G401.6 (cell line): ENCODE measurements at regions not wholly inside any gene's neighbourhood (a gene's known extent, or its start where the extent isn't known, plus 50 kb on each side); places are given as distances from the start of the nearest gene placed in this dataset.
"Not testable (repeated sequence)": the region's sequence is repeated elsewhere in the genome, so short reads cannot be mapped to it uniquely, and the experiment has no call there.

Source experiments
- FAIRE-seq: peaks from 2 replicates; lab custom pipeline; 2012; peaks lifted over from hg19 to GRCh38; lab: Jason Lieb, UNC

DNA sequence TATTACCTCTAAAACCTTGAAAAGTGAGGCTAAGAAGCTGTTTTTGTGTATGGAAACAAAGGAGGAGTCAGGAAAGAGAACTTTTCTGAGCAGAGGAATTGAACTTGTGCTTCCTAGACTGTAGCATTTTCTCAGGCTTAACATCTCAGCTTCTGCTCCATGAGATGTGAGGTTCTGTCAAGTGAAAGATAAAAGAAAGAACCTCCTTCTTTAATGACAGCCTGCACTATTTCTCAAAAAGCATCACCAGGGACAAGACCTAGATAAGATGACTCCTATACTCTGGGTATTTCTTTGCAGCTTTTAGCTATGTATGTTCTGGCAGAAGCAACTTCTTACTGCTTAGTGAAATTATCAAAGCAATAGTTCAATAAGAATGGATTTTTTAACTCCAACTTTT lies 87.6 kb upstream of the KCNQ5 start:
- no peak for FAIRE-seq

DNA sequence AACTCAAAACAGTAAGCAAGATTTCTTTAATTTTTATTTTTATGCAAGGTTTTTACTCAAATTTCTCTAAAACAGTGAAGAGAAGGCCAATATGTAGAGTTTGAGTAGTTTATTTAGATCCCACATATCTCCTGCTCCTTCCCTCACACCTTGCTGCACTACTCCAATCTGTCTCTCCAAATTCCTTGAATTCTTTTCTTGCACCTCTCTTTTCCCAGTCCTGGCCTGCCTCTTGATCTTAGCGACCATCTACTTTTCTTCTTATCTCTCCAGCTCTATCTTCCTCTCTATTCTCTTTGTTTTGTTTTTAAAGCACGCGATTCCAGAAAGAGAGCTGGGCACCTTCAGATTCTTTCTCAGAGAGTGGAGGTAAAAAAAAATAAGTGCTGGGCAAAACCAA lies 86.7 kb upstream of the KCNQ5 start:
- no peak for FAIRE-seq

- FAIRE-seq: no peak
Observed at GRCh38 chr6:72547020-72547419, 74.8 kb upstream of the KCNQ5 start.

DNA sequence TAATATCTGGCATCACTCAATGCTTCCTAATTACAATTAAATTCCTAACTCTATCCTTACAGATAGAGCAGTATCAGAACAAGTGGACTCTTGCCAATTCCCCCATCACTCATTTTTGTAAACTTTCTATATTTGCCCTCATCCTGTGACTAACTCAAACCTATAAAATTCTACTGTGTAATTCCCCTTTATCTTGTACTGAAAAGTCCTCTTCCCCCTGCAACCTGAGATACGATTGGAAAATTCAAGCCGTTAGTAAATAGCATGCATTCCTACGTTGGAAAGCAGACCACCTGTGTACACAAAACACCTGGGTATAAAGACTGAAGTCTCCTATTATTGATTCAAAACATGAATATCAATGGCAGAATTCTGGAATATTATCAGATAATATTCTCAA lies 70.4 kb upstream of the KCNQ5 start:
- no peak for FAIRE-seq

- FAIRE-seq: no peak
Observed at GRCh38 chr6:72552938-72553337, 68.9 kb upstream of the KCNQ5 start.

GRCh38 chr6:72553531-72554511 lies 68.0 kb upstream of the KCNQ5 start:
- FAIRE-seq: no peak

GRCh38 chr6:72554761-72555221 lies 67.1 kb upstream of the KCNQ5 start:
- no peak for FAIRE-seq

GRCh38 chr6:72559067-72559466 lies 62.8 kb upstream of the KCNQ5 start:
- FAIRE-seq: no peak

DNA sequence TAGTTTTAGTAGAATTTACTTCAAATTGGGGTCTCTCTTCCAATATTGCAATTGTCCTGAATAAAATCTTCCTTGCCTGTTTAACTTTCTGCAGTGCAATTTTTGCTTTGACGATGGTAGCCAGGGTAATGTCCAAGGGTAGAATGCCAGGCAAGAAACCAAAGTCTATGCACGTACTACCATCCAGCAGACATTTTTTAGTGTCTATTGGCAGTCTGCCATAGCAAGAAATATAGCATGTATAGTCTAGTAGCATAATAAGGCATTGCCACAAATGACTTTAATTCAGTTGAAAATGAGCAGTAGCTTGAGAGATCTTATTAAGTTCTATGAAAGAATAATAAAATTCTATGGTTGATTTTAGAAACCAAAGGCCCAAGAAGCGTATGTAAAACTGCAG lies 62.3 kb upstream of the KCNQ5 start:
- no peak for FAIRE-seq

DNA sequence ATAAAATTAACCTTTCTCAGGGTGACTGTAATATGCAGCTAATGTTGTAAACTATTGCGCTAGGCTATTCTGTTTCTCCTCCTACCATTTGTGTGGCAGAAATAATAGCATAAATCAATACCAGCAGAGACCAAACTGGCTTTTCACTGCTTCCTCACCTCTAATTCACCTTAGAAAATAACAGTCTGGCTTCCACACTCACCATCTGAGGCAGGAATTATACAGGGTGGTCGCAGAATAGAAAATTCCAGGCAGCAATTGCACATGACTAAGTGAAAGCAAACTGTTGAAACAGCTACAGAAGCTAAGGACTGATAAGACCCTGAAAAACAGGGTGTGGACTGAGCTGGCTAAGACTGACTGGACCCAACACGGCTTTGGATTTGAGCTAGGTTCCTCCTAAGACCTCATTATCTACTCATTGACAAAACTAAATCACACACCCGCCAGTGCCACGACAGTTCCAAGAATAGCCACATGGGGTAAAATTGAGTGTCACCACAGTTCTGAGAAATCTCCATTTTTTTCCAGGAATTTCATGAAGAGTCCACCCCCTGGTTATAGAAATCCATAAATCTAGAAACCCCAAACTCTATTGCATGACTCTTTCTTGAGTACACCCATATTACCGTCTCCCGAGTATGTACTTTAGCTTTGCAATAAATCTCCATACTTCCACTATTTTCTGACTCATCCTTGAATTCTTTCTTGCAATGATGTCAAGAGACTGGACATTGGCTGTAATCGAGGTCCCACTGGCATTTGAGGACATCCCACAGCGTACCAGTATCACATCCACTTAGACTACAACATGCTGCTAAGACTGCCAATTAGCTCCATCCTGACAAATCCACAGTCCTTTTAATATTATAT lies 60.9 kb upstream of the KCNQ5 start:
- FAIRE-seq: no peak

GRCh38 chr6:72561629-72562028 lies 60.2 kb upstream of the KCNQ5 start:
- FAIRE-seq: no peak

DNA sequence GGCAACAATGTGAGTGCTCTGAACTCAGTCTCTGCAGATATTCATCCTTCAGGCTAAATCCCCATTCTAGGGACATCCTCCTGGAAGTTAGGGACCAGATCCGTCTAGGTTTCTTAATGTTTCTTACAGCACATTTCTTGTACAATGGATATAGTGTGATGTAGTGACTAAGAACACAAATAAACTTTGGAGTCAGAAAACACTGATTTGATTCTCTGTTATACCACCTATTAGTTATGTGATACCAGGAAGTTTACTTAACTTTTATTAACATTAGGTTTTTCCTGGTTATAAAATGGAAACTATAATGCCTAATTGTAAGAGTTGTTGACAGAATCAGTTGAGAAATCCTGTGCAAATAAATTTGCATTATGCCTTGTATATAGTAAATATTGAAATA lies 57.6 kb upstream of the KCNQ5 start:
- FAIRE-seq: no peak

DNA sequence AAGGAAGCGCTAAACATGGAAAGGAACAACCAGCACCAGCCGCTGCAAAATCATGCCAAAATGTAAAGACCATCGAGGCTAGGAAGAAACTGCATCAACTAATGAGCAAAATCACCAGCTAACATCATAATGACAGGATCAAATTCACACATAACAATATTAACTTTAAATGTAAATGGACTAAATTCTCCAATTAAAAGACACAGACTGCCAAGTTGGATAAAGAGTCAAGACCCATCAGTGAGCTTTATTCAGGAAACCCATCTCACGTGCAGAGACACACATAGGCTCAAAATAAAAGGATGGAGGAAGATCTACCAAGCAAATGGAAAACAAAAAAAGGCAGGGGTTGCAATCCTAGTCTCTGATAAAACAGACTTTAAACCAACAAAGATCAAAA lies 49.9 kb upstream of the KCNQ5 start:
- FAIRE-seq: not testable (repeated sequence)
